Progenitor cell of endocrine pancreas (in vitro differentiated cells): ENCODE measurements at regions not wholly inside any gene's neighbourhood (a gene's known extent, or its start where the extent isn't known, plus 50 kb on each side); places are given as distances from the start of the nearest gene placed in this dataset.

Source experiments
- DNase-seq: peaks from one replicate; pipeline ENCODE4 v3.0.0; 2021; ENCODE audit warnings: low spot score; ENCODE audit not compliant: unreplicated experiment
- H3K27ac Mint-ChIP-seq: 2 replicates; pipeline ENCODE4 v1.8.0; 2021; ENCODE audit warnings: mild to moderate bottlenecking, moderate library complexity, mixed read lengths
- H3K27me3 Mint-ChIP-seq: 2 replicates; pipeline ENCODE4 v1.8.0; 2021; ENCODE audit warnings: mixed read lengths
- H3K36me3 Mint-ChIP-seq: 2 replicates; pipeline ENCODE4 v1.8.0; 2022; ENCODE audit warnings: mixed read lengths; ENCODE audit not compliant: insufficient read depth
- H3K4me1 Mint-ChIP-seq: 2 replicates; pipeline ENCODE4 v1.8.0; 2021; ENCODE audit warnings: low read depth, mixed read lengths
- H3K4me3 Mint-ChIP-seq: 2 replicates; pipeline ENCODE4 v1.8.0; 2021; ENCODE audit warnings: low read depth, mild to moderate bottlenecking, moderate library complexity, mixed read lengths
- H3K9me3 Mint-ChIP-seq: 2 replicates; pipeline ENCODE4 v1.8.0; 2021; ENCODE audit warnings: low read depth, mixed read lengths
- CTCF ChIP-seq: fragments of 200-600 bp; sonication (generic); IDR thresholded peaks from one replicate; pipeline ENCODE4 v1.5.0; 2021; ENCODE audit warnings: antibody characterized with exemption, mild to moderate bottlenecking; ENCODE audit not compliant: unreplicated experiment

- Mint-ChIP-seq H3K9me3 (peaks cover 2% of the 10 kb centered on the region), H3K36me3 (no peaks in the 10 kb centered on the region), H3K27ac (no peak overlapping the region), H3K27me3 (peaks cover 49% of the 10 kb centered on the region), H3K4me1 (peaks cover 16% of the 10 kb centered on the region), H3K4me3 (no peak overlapping the region)
- TF ChIP-seq CTCF = no peak
- DNase-seq = no peak
Observed at GRCh38 chr7:155863721-155864151, 51.5 kb upstream of the SHH start.

GRCh38 chr7:155862123-155862892 is 50.0 kb upstream of the SHH start:
- H3K9me3 Mint-ChIP-seq = no peaks in the 10 kb centered on the region
- H3K4me1 Mint-ChIP-seq = peaks cover 11% of the 10 kb centered on the region

More at GRCh38 chr7:155862123-155862892, 50.0 kb upstream of the SHH start:
- DNase-seq = no peak
- Mint-ChIP-seq H3K27ac (no peak overlapping the region), H3K27me3 (peaks cover 36% of the 10 kb centered on the region), H3K36me3 (no peaks in the 10 kb centered on the region), H3K4me3 (no peak overlapping the region)
- TF ChIP-seq CTCF = peak; percentile 42
